ENCODE measurements at regions not wholly inside any gene's neighbourhood (a gene's known extent, or its start where the extent isn't known, plus 50 kb on each side); places are given as distances from the start of the nearest gene placed in this dataset.

DNA sequence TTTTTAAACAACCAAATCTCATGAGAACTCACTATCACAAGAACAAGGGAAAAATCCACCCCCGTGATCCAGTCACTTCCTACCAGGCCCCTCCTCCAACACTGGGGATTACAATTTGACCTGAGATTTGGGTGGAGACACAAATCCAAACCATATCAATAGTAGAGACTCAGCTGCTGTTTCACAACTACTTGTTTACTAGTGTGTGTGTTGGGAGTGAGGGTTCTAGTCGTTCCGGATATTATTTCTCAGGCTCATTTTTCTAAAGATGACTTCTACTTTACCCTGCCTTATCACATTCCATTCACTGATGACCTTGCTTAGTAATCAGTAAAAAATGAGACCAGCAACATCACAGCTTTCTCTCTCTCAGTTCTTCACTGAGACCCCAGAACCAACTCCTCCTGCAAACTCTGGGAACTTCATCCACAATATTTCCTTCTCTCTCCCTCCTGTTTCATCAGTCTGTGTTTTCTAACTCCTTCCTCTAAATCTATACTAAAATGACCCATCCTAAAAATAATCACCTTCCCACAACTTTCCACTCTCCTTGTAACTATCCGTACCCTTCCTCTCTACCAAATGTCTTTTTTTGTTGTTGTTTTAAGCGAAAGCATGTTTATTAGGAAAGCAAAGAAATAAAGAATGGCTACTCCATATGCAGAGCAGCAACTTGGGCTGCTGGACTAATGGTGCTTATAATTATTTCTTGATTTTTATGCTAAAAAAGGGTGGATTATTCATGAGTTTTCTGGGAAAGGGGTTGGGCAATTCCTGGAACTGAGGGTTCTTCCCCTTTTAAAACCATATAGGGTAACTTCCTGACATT lies 121.5 kb upstream of the SPRY4 start:
- no peak overlapping the region for H3K4me3 ChIP-seq (ENCODE audit: control insufficient read depth, low read depth, low read length)
- DNase-seq (ENCODE audit: low read depth): no peak
- TF ChIP-seq, protein P1, sequence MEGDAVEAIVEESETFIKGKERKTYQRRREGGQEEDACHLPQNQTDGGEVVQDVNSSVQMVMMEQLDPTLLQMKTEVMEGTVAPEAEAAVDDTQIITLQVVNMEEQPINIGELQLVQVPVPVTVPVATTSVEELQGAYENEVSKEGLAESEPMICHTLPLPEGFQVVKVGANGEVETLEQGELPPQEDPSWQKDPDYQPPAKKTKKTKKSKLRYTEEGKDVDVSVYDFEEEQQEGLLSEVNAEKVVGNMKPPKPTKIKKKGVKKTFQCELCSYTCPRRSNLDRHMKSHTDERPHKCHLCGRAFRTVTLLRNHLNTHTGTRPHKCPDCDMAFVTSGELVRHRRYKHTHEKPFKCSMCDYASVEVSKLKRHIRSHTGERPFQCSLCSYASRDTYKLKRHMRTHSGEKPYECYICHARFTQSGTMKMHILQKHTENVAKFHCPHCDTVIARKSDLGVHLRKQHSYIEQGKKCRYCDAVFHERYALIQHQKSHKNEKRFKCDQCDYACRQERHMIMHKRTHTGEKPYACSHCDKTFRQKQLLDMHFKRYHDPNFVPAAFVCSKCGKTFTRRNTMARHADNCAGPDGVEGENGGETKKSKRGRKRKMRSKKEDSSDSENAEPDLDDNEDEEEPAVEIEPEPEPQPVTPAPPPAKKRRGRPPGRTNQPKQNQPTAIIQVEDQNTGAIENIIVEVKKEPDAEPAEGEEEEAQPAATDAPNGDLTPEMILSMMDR (IDR thresholded peaks at IDR 0.05; ENCODE audit: control insufficient read depth, insufficient read depth, low read depth, low read length, missing control alignments): no peak

DNA sequence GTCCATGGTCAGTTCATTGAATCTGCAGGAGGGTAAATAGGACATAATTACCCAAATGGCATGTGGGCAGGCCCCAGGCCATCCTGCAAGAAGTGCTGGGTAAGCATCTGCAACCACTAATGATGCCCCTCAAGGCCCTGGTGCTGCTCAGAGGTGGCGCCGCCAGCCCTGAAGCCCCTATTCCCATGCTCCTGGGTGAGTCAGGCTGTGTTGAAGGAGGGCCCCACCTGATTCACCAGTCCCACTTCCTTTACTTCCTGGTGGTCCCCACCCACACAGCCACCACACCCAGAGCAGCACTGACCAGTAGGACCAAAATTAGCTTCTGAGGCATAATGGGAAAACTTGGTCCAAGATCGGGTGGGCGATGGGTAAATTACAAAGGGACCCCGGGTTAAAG lies 120.4 kb upstream of the SPRY4 start:
- no peak overlapping the region for H3K4me3 ChIP-seq (ENCODE audit: control insufficient read depth, low read depth, low read length)
- TF ChIP-seq, protein P1 (IDR thresholded peaks at IDR 0.05; ENCODE audit: control insufficient read depth, insufficient read depth, low read depth, low read length, missing control alignments): no peak
- no peak for DNase-seq (ENCODE audit: low read depth)

DNA sequence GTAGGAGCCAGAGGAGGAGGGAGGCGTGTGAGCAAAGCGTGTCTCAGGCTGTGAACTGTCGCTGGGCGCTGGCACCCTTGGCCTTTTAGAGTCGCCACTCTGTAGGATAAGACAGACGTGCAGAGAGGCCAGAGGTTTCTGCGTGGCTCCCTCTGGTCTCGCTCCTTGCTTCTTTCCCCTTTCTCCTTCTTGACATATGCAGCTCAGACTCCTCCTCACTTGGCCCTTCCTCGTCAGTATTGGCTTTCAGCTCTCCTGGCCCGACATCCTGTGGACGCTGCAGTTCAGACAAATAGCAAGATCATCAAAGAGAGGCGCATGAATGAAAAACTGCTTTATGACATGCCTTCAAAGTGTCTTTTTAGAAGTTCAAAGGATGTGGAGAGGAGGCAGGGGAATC lies 116.8 kb upstream of the SPRY4 start:
- no peak for DNase-seq (ENCODE audit: low read depth)
- no peak overlapping the region for H3K4me3 ChIP-seq (ENCODE audit: control insufficient read depth, low read depth, low read length)
- TF ChIP-seq, protein P1 (IDR thresholded peaks at IDR 0.05; ENCODE audit: control insufficient read depth, insufficient read depth, low read depth, low read length, missing control alignments): no peak

DNA sequence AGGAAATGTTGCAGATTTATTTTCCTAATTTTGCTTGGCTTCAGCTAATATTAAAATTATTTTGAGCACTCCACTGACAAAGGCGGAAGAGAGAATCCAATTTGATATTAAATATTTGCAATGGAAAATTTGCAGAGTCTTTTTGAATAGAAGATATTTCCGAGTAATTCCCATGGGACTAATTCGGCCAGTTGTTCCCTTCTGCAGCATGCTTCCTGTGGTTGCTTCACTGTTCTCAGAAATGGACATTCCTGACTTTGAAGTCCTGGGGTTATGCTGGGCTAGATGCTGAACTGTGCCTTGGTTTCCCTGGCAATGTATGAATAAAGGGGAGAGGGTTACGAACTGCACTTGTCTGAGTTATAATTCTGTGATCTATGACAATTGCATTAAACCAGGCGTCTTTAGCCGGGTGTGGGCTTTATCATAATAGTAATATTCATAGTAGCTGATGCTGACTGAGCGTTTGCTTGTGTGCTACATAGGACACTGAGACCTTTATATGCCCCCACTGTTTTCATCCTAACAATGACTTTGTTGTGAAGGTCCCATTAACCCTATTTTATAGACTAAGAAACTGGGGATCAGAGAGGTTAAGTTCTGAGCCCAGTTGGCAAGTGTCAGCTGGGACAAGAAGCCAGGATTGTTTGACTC lies 114.5 kb upstream of the SPRY4 start:
- H3K4me3 ChIP-seq (ENCODE audit: control insufficient read depth, low read depth, low read length): no peak overlapping the region
- TF ChIP-seq, protein P1 (IDR thresholded peaks at IDR 0.05; ENCODE audit: control insufficient read depth, insufficient read depth, low read depth, low read length, missing control alignments): no peak
- DNase-seq (ENCODE audit: low read depth): no peak

DNA sequence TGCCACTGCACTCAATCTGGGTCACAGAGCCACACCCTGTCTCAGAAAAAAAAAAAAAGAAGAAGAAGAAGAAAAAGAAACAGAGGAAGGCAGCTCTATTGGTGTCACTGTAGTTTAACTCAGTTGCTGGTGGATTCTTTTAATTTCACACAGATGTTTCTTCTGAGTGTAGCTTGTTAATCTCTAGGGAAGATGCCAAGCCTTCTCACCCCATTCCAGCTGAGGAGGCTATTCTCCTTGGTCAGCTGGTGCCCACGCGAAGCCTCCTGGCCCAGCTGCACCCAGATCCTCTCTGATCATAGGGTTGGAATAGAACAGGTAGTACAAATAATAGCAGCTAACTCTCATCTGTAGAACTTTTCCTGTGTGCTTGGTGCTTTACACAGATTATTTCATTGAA lies 113.8 kb upstream of the SPRY4 start:
- DNase-seq (ENCODE audit: low read depth): no peak
- no peak overlapping the region for H3K4me3 ChIP-seq (ENCODE audit: control insufficient read depth, low read depth, low read length)
- TF ChIP-seq, protein P1 (IDR thresholded peaks at IDR 0.05; ENCODE audit: control insufficient read depth, insufficient read depth, low read depth, low read length, missing control alignments): no peak

DNA sequence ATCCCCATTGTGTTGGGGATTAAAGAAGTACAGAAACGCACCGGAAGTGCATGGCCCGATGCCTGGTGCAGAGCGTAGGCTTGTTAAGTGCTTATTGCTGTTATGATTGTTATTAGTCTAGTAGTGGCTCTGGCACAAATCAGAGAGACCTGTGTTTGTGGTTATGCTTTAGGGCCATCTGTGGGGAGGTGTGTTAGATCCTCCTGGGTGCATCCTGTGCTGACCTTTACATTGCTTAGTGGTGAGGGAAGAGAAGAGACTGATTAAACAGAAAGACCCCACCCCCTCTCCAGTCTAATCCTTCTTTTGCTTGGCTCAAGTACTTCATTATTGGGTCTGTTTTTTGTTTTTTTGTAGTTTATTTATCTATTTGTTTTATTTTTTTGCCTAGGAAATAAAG lies 112.7 kb upstream of the SPRY4 start:
- no peak overlapping the region for H3K4me3 ChIP-seq (ENCODE audit: control insufficient read depth, low read depth, low read length)
- no peak for DNase-seq (ENCODE audit: low read depth)
- TF ChIP-seq, protein P1 (IDR thresholded peaks at IDR 0.05; ENCODE audit: control insufficient read depth, insufficient read depth, low read depth, low read length, missing control alignments): no peak
